CD14-positive monocyte (primary cell): ENCODE measurements at regions not wholly inside any gene's neighbourhood (a gene's known extent, or its start where the extent isn't known, plus 50 kb on each side); places are given as distances from the start of the nearest gene placed in this dataset.

ENCODE experiments used
- DNase-seq, 3 donors: peaks; one replicate each; pipeline ENCODE4 v3.0.0-alpha.2; 2011 to 2022
- H2AFZ ChIP-seq: 2 replicates; pipeline ENCODE4 v1.6.0; 2012; ENCODE audit warnings: mild to moderate bottlenecking, low read depth, low read length, inconsistent platforms; ENCODE audit not compliant: insufficient read depth, poor library complexity, severe bottlenecking
- H3K27ac ChIP-seq, 2 donors: 1 replicate in 1 of 2; 2 replicates in 1 of 2; pipeline ENCODE4 v1.5.1; 2012 to 2013; ENCODE audit warnings: low read length in 2 of 2, control low read depth in 1 of 2, inconsistent platforms in 1 of 2, low read depth in 1 of 2, mild to moderate bottlenecking in 1 of 2
- H3K27me3 ChIP-seq, 2 donors: one replicate each; pipeline versions ENCODE4 v1.6.0 to v1.6.1; 2011 to 2013; ENCODE audit warnings: low read length in 2 of 2; ENCODE audit not compliant: control insufficient read depth in 2 of 2, insufficient read depth in 2 of 2
- H3K36me3 ChIP-seq, 2 donors: replicated peaks in 1 of 2; 1 replicate in 1 of 2; 2 replicates in 1 of 2; pipeline versions ENCODE4 v1.5.1 to v1.6.1; 2012 to 2013; ENCODE audit warnings: low read length in 2 of 2, control low read depth in 1 of 2, inconsistent platforms in 1 of 2, mild to moderate bottlenecking in 1 of 2; ENCODE audit not compliant: insufficient read depth in 2 of 2, control insufficient read depth in 1 of 2
- H3K4me1 ChIP-seq, 2 donors: 1 replicate in 1 of 2; 2 replicates in 1 of 2; pipeline versions ENCODE4 v1.5.1 to v1.6.1; 2012 to 2013; ENCODE audit warnings: low read length in 2 of 2, control low read depth in 1 of 2, inconsistent platforms in 1 of 2, mild to moderate bottlenecking in 1 of 2, moderate library complexity in 1 of 2; ENCODE audit not compliant: insufficient read depth in 2 of 2, control insufficient read depth in 1 of 2
- H3K4me2 ChIP-seq: replicated peaks from 2 replicates; pipeline ENCODE3; 2012; ENCODE audit warnings: low read length, moderate library complexity, mild to moderate bottlenecking; ENCODE audit not compliant: poor library complexity, severe bottlenecking; ENCODE audit errors: extremely low read depth
- H3K4me3 ChIP-seq, 3 experiments: fragments of 200-600 bp in 1 of 3; sonication (generic) in 1 of 3; replicated peaks in 1 of 3; 1 replicate in 2 of 3; 2 replicates in 1 of 3; pipeline ENCODE4 v1.5.1; 2011 to 2013; ENCODE audit warnings: low read length in 3 of 3, mild to moderate bottlenecking in 3 of 3, control low read depth in 2 of 3, low read depth in 2 of 3, inconsistent platforms in 1 of 3, moderate library complexity in 1 of 3
- H3K79me2 ChIP-seq: 2 replicates; pipeline ENCODE4 v1.6.0; 2012; ENCODE audit warnings: mild to moderate bottlenecking, control low read depth, inconsistent platforms, low read length, moderate library complexity; ENCODE audit not compliant: insufficient read depth
- H3K9ac ChIP-seq: 2 replicates; pipeline ENCODE4 v1.6.0; 2017; ENCODE audit warnings: low read length, mild to moderate bottlenecking; ENCODE audit not compliant: insufficient read depth, poor library complexity, severe bottlenecking
- H3K9me3 ChIP-seq, 2 donors: replicated peaks in 1 of 2; 1 replicate in 1 of 2; 2 replicates in 1 of 2; pipeline versions ENCODE4 v1.5.1 to v1.6.1; 2012 to 2013; ENCODE audit warnings: low read length in 2 of 2, control low read depth in 1 of 2; ENCODE audit not compliant: control insufficient read depth in 1 of 2, insufficient read depth in 1 of 2
- H4K20me1 ChIP-seq: 2 replicates; pipeline ENCODE4 v1.6.0; 2012; ENCODE audit warnings: mild to moderate bottlenecking, low read length, control low read depth, moderate library complexity; ENCODE audit not compliant: insufficient read depth
- H3K27ac Mint-ChIP-seq, 7 donors: one replicate each; pipeline ENCODE4 v1.8.0; 2020; ENCODE audit warnings: mild to moderate bottlenecking in 7 of 7, mixed read lengths in 7 of 7, moderate library complexity in 6 of 7, inconsistent platforms in 2 of 7
- H3K27me3 Mint-ChIP-seq, 3 donors: one replicate each; pipeline ENCODE4 v1.8.0; 2021 to 2022; ENCODE audit warnings: low read depth in 3 of 3, mild to moderate bottlenecking in 3 of 3, mixed read lengths in 3 of 3, moderate library complexity in 3 of 3, inconsistent platforms in 1 of 3
- H3K36me3 Mint-ChIP-seq, 2 donors: one replicate each; pipeline ENCODE4 v1.8.0; 2020; ENCODE audit warnings: mixed read lengths in 2 of 2, inconsistent platforms in 1 of 2, mild to moderate bottlenecking in 1 of 2
- H3K4me1 Mint-ChIP-seq: one replicate; pipeline ENCODE4 v1.8.0; 2020; ENCODE audit warnings: mild to moderate bottlenecking, mixed read lengths
- H3K4me3 Mint-ChIP-seq, 2 donors: one replicate each; pipeline ENCODE4 v1.8.0; 2020; ENCODE audit warnings: mild to moderate bottlenecking in 2 of 2, mixed read lengths in 2 of 2, moderate library complexity in 1 of 2
- H3K9me3 Mint-ChIP-seq, 7 donors: one replicate each; pipeline ENCODE4 v1.8.0; 2020 to 2022; ENCODE audit warnings: mixed read lengths in 7 of 7, mild to moderate bottlenecking in 6 of 7, moderate library complexity in 6 of 7, inconsistent platforms in 2 of 7
- WGBS: methylation state at CpG from one replicate; pipeline ENCODE4 v1.1.5; 2013; ENCODE audit warnings: missing lambda C conversion rate; ENCODE audit not compliant: insufficient coverage; 5-methylcytosine and 5-hydroxymethylcytosine counted together
- intact Hi-C, 2 donors: fragments of 100-400 bp; cut with micrococcal nuclease; formaldehyde crosslinking; loops; one replicate each; pipeline versions ENCODE4 v1.15.0 to v1.15.1; 2023
- TF ChIP-seq, protein P1 (sequence below): fragments of 200-600 bp; IDR thresholded peaks from one replicate; pipeline ENCODE4 v1.8.0; 2022; ENCODE audit warnings: antibody characterized with exemption, mild to moderate bottlenecking

DNA sequence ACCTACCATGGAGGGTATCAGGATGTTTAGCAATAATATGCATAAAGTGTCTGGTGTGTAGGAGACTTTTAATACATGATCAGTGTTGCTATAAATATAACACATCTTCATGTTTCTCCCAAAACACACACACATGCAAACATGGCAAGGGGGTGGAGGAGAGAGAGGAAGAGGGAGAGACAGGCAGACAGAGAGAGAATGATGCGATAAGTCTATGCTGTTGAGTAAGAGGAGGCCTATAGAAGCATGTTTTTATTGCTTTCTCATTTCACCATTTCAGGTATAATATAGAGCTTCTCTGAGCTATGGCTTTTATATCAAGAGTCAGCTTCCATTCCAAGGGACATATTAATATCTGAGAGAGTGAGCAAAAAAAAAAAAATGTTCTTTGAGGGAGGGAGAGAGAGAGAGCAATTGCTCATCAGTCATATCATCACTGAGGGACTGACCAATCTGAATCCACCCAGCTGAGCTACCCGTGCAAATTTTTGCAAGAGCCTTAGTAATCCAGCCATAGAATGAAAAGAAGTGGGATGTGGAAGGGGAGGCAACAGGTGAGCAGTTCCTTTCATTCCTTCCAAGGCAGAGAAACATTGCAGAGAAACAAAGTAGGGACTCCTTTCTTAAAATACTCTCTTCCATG, 54.8 kb upstream of the RASSF8 start:
- H3K4me1 ChIP-seq, result no peaks in the 10 kb centered on the region
- TF ChIP-seq, protein P1, sequence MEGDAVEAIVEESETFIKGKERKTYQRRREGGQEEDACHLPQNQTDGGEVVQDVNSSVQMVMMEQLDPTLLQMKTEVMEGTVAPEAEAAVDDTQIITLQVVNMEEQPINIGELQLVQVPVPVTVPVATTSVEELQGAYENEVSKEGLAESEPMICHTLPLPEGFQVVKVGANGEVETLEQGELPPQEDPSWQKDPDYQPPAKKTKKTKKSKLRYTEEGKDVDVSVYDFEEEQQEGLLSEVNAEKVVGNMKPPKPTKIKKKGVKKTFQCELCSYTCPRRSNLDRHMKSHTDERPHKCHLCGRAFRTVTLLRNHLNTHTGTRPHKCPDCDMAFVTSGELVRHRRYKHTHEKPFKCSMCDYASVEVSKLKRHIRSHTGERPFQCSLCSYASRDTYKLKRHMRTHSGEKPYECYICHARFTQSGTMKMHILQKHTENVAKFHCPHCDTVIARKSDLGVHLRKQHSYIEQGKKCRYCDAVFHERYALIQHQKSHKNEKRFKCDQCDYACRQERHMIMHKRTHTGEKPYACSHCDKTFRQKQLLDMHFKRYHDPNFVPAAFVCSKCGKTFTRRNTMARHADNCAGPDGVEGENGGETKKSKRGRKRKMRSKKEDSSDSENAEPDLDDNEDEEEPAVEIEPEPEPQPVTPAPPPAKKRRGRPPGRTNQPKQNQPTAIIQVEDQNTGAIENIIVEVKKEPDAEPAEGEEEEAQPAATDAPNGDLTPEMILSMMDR, result no peak
- WGBS, result no CpG with 5 or more reads among the region's 2 CpGs
- no peaks in the 10 kb centered on the region for H3K27me3 ChIP-seq
- H3K9me3 ChIP-seq, result no peaks in the 10 kb centered on the region
- H2AFZ ChIP-seq, result no peak overlapping the region
- no peaks in the 10 kb centered on the region for H3K36me3 ChIP-seq
- H3K27ac ChIP-seq, result no peak overlapping the region
- no peak overlapping the region for H3K4me3 Mint-ChIP-seq
- H3K36me3 Mint-ChIP-seq, result no peaks in the 10 kb centered on the region
- no peaks in the 10 kb centered on the region for H3K79me2 ChIP-seq
- H3K9me3 Mint-ChIP-seq, result peaks cover 0 to 5% (median 0%) of the 10 kb centered on the region in 7 donors
- no peak for DNase-seq
- H4K20me1 ChIP-seq, result no peaks in the 10 kb centered on the region
- H3K4me2 ChIP-seq, result no peak overlapping the region
- no peak overlapping the region for H3K9ac ChIP-seq
- intact Hi-C loops, result no loop called here
- no peak overlapping the region for H3K27ac Mint-ChIP-seq
- no peak overlapping the region for H3K4me3 ChIP-seq
- H3K27me3 Mint-ChIP-seq, result peaks cover 0 to 2% (median 1%) of the 10 kb centered on the region in 3 donors
- H3K4me1 Mint-ChIP-seq, result no peaks in the 10 kb centered on the region

DNA sequence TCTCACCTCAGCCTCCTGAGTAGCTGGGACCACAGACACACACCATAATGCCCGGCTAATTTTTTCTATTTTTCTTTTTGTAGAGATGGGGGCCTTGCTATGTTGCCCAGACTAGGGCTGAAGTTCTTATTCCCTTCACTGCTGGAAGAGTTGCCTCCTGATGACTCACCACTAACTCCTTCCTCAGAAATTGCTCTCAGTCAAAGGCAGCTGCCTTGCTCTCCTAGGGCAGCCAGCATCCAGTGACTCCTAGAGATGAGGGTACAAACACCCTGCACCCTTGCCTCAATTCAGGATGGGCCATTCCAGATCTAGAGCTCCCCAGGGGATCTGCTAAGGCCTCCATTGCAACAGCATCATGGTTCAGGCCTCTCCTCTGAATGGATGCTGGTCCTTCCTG, 54.0 kb upstream of the RASSF8 start:
- TF ChIP-seq, protein P1, result no peak
- Histone ChIP-seq H3K79me2 (no peaks in the 10 kb centered on the region), H3K4me2 (no peak overlapping the region), H3K4me3 (no peak overlapping the region), H3K9ac (no peak overlapping the region), H3K36me3 (no peaks in the 10 kb centered on the region), H4K20me1 (no peaks in the 10 kb centered on the region), H3K27me3 (no peaks in the 10 kb centered on the region), H3K27ac (no peak overlapping the region), H3K9me3 (no peaks in the 10 kb centered on the region), H2AFZ (no peak overlapping the region), H3K4me1 (no peaks in the 10 kb centered on the region)
- intact Hi-C loops, result no loop called here
- no peaks in the 10 kb centered on the region for H3K36me3 Mint-ChIP-seq
- H3K4me1 Mint-ChIP-seq, result no peaks in the 10 kb centered on the region
- H3K27me3 Mint-ChIP-seq, result peaks cover 0 to 2% (median 1%) of the 10 kb centered on the region in 3 donors
- H3K4me3 Mint-ChIP-seq, result no peak overlapping the region
- WGBS, result no CpG with 5 or more reads among the region's 1 CpG
- no peak for DNase-seq
- no peak overlapping the region for H3K27ac Mint-ChIP-seq
- peaks cover 0 to 2% (median 0%) of the 10 kb centered on the region in 7 donors for H3K9me3 Mint-ChIP-seq
